Activated CD4-positive, CD25-positive, alpha-beta regulatory T cell treated with anti-CD3 and anti-CD28 coated beads, Interleukin-2, amount 50 U/mL, for 16 hours (primary cell): ENCODE measurements at regions not wholly inside any gene's neighbourhood (a gene's known extent, or its start where the extent isn't known, plus 50 kb on each side); places are given as distances from the start of the nearest gene placed in this dataset.
"Not testable (repeated sequence)": the region's sequence is repeated elsewhere in the genome, so short reads cannot be mapped to it uniquely, and the experiment has no call there.

ENCODE experiments used
- DNase-seq: peaks from one replicate; pipeline ENCODE4 v3.0.0-alpha.2; 2020; ENCODE audit warnings: low read depth, low spot score

GRCh38 chr12:67716817-67717216 lies 68.3 kb downstream of the DYRK2 start:
- no peak for DNase-seq

GRCh38 chr12:67719303-67719702 lies 70.8 kb downstream of the DYRK2 start:
- not testable (repeated sequence) for DNase-seq

- no peak for DNase-seq
Observed at GRCh38 chr12:67720351-67720856, 71.9 kb downstream of the DYRK2 start.

GRCh38 chr12:67721248-67721647 lies 72.7 kb downstream of the DYRK2 start:
- no peak for DNase-seq

GRCh38 chr12:67722296-67722695 lies 73.8 kb downstream of the DYRK2 start:
- DNase-seq: no peak

GRCh38 chr12:67726868-67727267 lies 78.3 kb downstream of the DYRK2 start:
- no peak for DNase-seq

GRCh38 chr12:67727702-67728666 lies 79.4 kb downstream of the DYRK2 start:
- no peak for DNase-seq

- no peak for DNase-seq
Observed at GRCh38 chr12:67732857-67733256, 84.3 kb downstream of the DYRK2 start.

- no peak for DNase-seq
Observed at GRCh38 chr12:67735868-67736267, 87.3 kb downstream of the DYRK2 start.

- DNase-seq: no peak
Observed at GRCh38 chr12:67740711-67741110, 92.2 kb downstream of the DYRK2 start.

GRCh38 chr12:67741270-67741669 lies 92.7 kb downstream of the DYRK2 start:
- no peak for DNase-seq

- no peak for DNase-seq
Observed at GRCh38 chr12:67742461-67742860, 93.9 kb downstream of the DYRK2 start.

- DNase-seq: no peak
Observed at GRCh38 chr12:67747869-67748742, 99.6 kb downstream of the DYRK2 start.

- DNase-seq: no peak
Observed at GRCh38 chr12:67748743-67749040, 100.1 kb downstream of the DYRK2 start.

- no peak for DNase-seq
Observed at GRCh38 chr12:67750513-67751183, 102.1 kb downstream of the DYRK2 start.

- no peak for DNase-seq
Observed at GRCh38 chr12:67751381-67751928, 102.9 kb downstream of the DYRK2 start.

GRCh38 chr12:67752226-67752732 lies 103.7 kb downstream of the DYRK2 start:
- DNase-seq: no peak

GRCh38 chr12:67754933-67755697 lies 106.6 kb downstream of the DYRK2 start:
- no peak for DNase-seq

GRCh38 chr12:67757651-67758050 lies 109.1 kb downstream of the DYRK2 start:
- no peak for DNase-seq

- DNase-seq: no peak
Observed at GRCh38 chr12:67758119-67758518, 109.6 kb downstream of the DYRK2 start.

- DNase-seq: no peak
Observed at GRCh38 chr12:67758521-67758920, 110.0 kb downstream of the DYRK2 start.
